ENCODE measurements at regions not wholly inside any gene's neighbourhood (a gene's known extent, or its start where the extent isn't known, plus 50 kb on each side); places are given as distances from the start of the nearest gene placed in this dataset.

DNA sequence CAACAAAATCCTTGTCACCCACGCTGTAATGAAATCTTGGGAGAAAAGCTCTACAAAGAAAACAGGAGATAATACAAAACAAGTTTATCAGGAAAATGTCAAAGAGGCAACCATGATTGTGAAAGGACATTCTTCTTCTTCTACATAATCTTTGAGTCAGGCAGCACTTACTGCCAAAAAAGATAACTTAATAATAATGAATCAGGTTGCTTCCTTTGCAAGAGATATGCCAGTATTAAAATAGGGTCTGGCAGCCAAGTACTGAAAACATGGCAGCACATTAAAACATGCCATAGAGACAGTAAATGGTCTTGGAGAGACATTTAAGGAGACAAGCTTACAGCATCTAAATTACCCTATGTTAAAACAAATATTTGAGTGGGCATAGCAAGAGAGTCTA is 1573.4 kb downstream of the EFNA5 start:
- no peak for TF ChIP-seq CTCF (conservative IDR thresholded peaks at IDR 0.05; ENCODE audit: low read depth, low read length)
- H3K4me3 ChIP-seq (ENCODE audit: low read depth, low read length): no peak overlapping the region
- DNase-seq (ENCODE audit: low read depth): peak; percentile 55

GRCh38 chr5:106094839-106095238 is 1575.9 kb downstream of the EFNA5 start:
- no peak for DNase-seq (ENCODE audit: low read depth)
- H3K4me3 ChIP-seq (ENCODE audit: low read depth, low read length): no peak overlapping the region
- TF ChIP-seq CTCF (conservative IDR thresholded peaks at IDR 0.05; ENCODE audit: low read depth, low read length): no peak

GRCh38 chr5:106094204-106094607 is 1576.5 kb downstream of the EFNA5 start:
- peak; percentile 13 for DNase-seq (ENCODE audit: low read depth)
- no peak overlapping the region for H3K4me3 ChIP-seq (ENCODE audit: low read depth, low read length)
- no peak for TF ChIP-seq CTCF (conservative IDR thresholded peaks at IDR 0.05; ENCODE audit: low read depth, low read length)

DNA sequence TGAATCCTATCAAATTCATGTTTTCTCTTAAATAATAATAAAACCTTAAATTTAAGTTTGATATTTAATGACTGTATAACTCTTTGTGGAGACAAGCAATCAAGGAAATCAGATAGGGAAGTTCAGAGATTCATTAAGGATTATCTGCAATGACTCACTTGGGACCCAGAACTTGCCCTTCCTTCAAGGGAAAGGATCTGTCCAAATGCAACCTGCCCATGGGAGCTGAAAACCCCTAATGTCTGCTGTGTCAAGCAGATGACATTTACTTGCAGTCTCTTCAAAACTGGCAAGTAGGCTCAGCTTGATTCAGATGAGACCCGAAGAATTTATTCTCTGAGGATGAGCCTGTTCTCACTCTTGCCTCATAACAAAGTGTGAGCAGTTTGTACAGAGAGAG is 1577.6 kb downstream of the EFNA5 start:
- TF ChIP-seq CTCF (conservative IDR thresholded peaks at IDR 0.05; ENCODE audit: low read depth, low read length): no peak
- no peak overlapping the region for H3K4me3 ChIP-seq (ENCODE audit: low read depth, low read length)
- DNase-seq (ENCODE audit: low read depth): no peak

- no peak for TF ChIP-seq CTCF (conservative IDR thresholded peaks at IDR 0.05; ENCODE audit: low read depth, low read length)
- H3K4me3 ChIP-seq (ENCODE audit: low read depth, low read length): no peak overlapping the region
- no peak for DNase-seq (ENCODE audit: low read depth)
Observed at GRCh38 chr5:106092455-106092854, 1578.3 kb downstream of the EFNA5 start.

- DNase-seq (ENCODE audit: low read depth): no peak
- H3K4me3 ChIP-seq (ENCODE audit: low read depth, low read length): no peak overlapping the region
- TF ChIP-seq CTCF (conservative IDR thresholded peaks at IDR 0.05; ENCODE audit: low read depth, low read length): no peak
Observed at GRCh38 chr5:106089073-106089472, 1581.7 kb downstream of the EFNA5 start.

DNA sequence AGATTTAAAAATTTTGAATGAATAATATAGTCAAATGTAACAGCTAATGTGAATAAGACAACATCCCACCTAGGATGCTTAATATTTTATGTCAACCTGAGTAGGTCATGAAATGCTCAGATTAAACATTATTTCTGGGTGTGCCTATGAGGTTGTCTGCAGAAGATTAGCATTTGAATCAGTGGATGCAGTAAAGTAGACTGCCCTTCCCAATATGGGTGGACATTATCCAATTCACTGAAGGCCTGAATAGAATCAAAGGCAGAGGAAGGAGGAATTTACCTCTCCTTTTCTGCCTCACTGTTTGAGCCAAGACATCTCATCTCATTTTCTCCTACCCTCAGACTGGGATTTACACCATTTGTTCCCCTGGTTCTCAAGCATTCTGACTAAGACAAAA is 1582.3 kb downstream of the EFNA5 start:
- TF ChIP-seq CTCF (conservative IDR thresholded peaks at IDR 0.05; ENCODE audit: low read depth, low read length): no peak
- no peak overlapping the region for H3K4me3 ChIP-seq (ENCODE audit: low read depth, low read length)
- no peak for DNase-seq (ENCODE audit: low read depth)

Data from choroid plexus epithelial cell (primary cell).